HepG2 (cell line): ENCODE measurements at regions not wholly inside any gene's neighbourhood (a gene's known extent, or its start where the extent isn't known, plus 50 kb on each side); places are given as distances from the start of the nearest gene placed in this dataset.

Experiments used
- ATAC-seq: fragments of 200-7000 bp; cut with Tn5 transposase; 3 replicates; pipeline ENCODE4 v1.9.1; 2020; ENCODE audit warnings: mild to moderate bottlenecking, moderate library complexity
- BruUV-seq: library from RNA; stranded (reverse); fragments of 400-500 nt; replicated peaks from 2 replicates; lab custom pipeline; 2021; lab: Mats Ljungman, UMichigan
- CTCF ChIA-PET: fragments of 300-600 bp; formaldehyde crosslinking; extraction: SDS; loops from one replicate; lab custom pipeline; 2021; ENCODE audit warnings: low total read pairs, inconsistent platforms, low intra/inter-chr PET ratio; lab: Yijun Ruan, JAX
- POLR2A ChIA-PET: fragments of 350-600 bp; sonication (Branson Sonifier 250); formaldehyde crosslinking; loops from one replicate; lab custom pipeline; 2020; ENCODE audit warnings: antibody characterized with exemption, inconsistent platforms; lab: Yijun Ruan, JAX
- DNase-seq: peaks from one replicate; pipeline ENCODE4 v3.0.0-alpha.2; 2015; ENCODE audit warnings: low spot score
- FAIRE-seq: peaks from 3 replicates; lab custom pipeline; 2011; peaks lifted over from hg19 to GRCh38; lab: Jason Lieb, UNC
- H2AFZ ChIP-seq: one replicate; pipeline ENCODE4 v1.6.1; 2011; ENCODE audit warnings: low read length, inconsistent platforms
- H3K27ac ChIP-seq: fragments of 300-600 bp; 3 replicates; pipeline ENCODE4 v1.8.0; 2011; ENCODE audit warnings: mixed run types, mild to moderate bottlenecking, mixed read lengths, low read length, inconsistent platforms; ENCODE audit not compliant: insufficient read depth; ENCODE audit errors: extremely low read length
- H3K27me3 ChIP-seq, 2 experiments: fragments of 200-600 bp in 1 of 2; 2 replicates in 1 of 2; 3 replicates in 1 of 2; pipeline versions ENCODE4 v1.6.0 to v1.8.0; 2011; ENCODE audit warnings: low read length in 2 of 2, mild to moderate bottlenecking in 2 of 2, moderate library complexity in 2 of 2, inconsistent platforms in 1 of 2; ENCODE audit not compliant: insufficient read depth in 2 of 2, control insufficient read depth in 1 of 2
- H3K36me3 ChIP-seq, 2 experiments: fragments of 200-600 bp in 1 of 2; replicated peaks in 1 of 2; 2 replicates in 1 of 2; 3 replicates in 1 of 2; pipeline versions ENCODE4 v1.5.1 to v1.8.0; 2011; ENCODE audit warnings: low read length in 2 of 2, inconsistent platforms in 1 of 2; ENCODE audit not compliant: insufficient read depth in 2 of 2, control insufficient read depth in 1 of 2
- H3K4me1 ChIP-seq: 2 replicates; pipeline ENCODE4 v1.5.1; 2012; ENCODE audit warnings: low read length, inconsistent platforms; ENCODE audit not compliant: insufficient read depth
- H3K4me2 ChIP-seq: 2 replicates; pipeline ENCODE4 v1.6.0; 2011; ENCODE audit warnings: low read depth, low read length, inconsistent platforms
- H3K4me3 ChIP-seq, 3 experiments: fragments of 200-600 bp in 1 of 3; sonication (generic), shearing (Covaris generic) in 1 of 3; replicated peaks in 1 of 3; 2 replicates each; pipeline ENCODE4 v1.5.1; 2011 to 2016; ENCODE audit warnings: low read length in 3 of 3, inconsistent platforms in 2 of 3, low read depth in 2 of 3, mild to moderate bottlenecking in 2 of 3, control low read depth in 1 of 3, mixed read lengths in 1 of 3; ENCODE audit not compliant: insufficient read depth in 1 of 3
- H3K79me2 ChIP-seq: one replicate; pipeline ENCODE4 v1.6.1; 2011; ENCODE audit warnings: low read length, inconsistent platforms; ENCODE audit not compliant: insufficient read depth
- H3K9ac ChIP-seq: 2 replicates; pipeline ENCODE4 v1.6.0; 2011; ENCODE audit warnings: mild to moderate bottlenecking, low read depth, low read length, inconsistent platforms; ENCODE audit not compliant: insufficient read depth
- H3K9me3 ChIP-seq: 2 replicates; pipeline ENCODE4 v1.5.1; 2012; ENCODE audit warnings: mild to moderate bottlenecking, low read length
- H4K20me1 ChIP-seq: 2 replicates; pipeline ENCODE4 v1.6.0; 2011; ENCODE audit warnings: inconsistent platforms, mild to moderate bottlenecking, low read length, moderate library complexity; ENCODE audit not compliant: insufficient read depth
- ATF7 ChIP-seq, 2 experiments: fragments of 450-650 bp in 1 of 2; sonication (generic) in 1 of 2; formaldehyde crosslinking in 1 of 2; IDR thresholded peaks; 2 replicates each; pipeline versions ENCODE4 v1.4.0 to v1.6.1; 2016 to 2020; ENCODE audit warnings: antibody characterized with exemption in 1 of 2, mild to moderate bottlenecking in 1 of 2, missing genetic modification reagents in 1 of 2
- ZNF251 ChIP-seq: sonication (generic); formaldehyde crosslinking; IDR thresholded peaks from 2 replicates; pipeline ENCODE4 v1.9.0; 2021; ENCODE audit warnings: mild to moderate bottlenecking, missing genetic modification reagents
- ZNF3 ChIP-seq: IDR thresholded peaks from 2 replicates; pipeline ENCODE4 v1.7.0; 2017; ENCODE audit warnings: inconsistent platforms
- ZNF652 ChIP-seq: IDR thresholded peaks from 2 replicates; pipeline ENCODE4 v1.6.1; 2016; ENCODE audit warnings: low read depth, borderline replicate concordance
- WGBS: methylation state at CpG from one replicate; pipeline ENCODE4 v1.1.6; 2017; ENCODE audit warnings: low lambda C conversion rate; 5-methylcytosine and 5-hydroxymethylcytosine counted together
- in situ Hi-C: cut with HindIII; loops from 2 replicates; pipeline ENCODE4 v1.10.0; 2017; ENCODE audit warnings: low pct_unique_long_range_greater_than_20kb; ENCODE audit not compliant: extremely low pct_ligation_motif_present
- intact Hi-C: fragments of 100-400 bp; cut with micrococcal nuclease; formaldehyde crosslinking; loops from one replicate; pipeline ENCODE4 v1.10.0; 2022; ENCODE audit not compliant: unreplicated experiment
- TF ChIP-seq, protein P1 (sequence below): sonication (generic); formaldehyde crosslinking; IDR thresholded peaks from 2 replicates; pipeline ENCODE4 v1.8.1; 2023; ENCODE audit warnings: mild to moderate bottlenecking, inconsistent platforms, moderate library complexity, missing genetic modification reagents, borderline replicate concordance
- TF ChIP-seq, protein P2 (sequence below): sonication (generic); formaldehyde crosslinking; IDR thresholded peaks from 2 replicates; pipeline ENCODE4 v1.8.0; 2022; ENCODE audit warnings: missing genetic modification reagents, mild to moderate bottlenecking, borderline replicate concordance

DNA sequence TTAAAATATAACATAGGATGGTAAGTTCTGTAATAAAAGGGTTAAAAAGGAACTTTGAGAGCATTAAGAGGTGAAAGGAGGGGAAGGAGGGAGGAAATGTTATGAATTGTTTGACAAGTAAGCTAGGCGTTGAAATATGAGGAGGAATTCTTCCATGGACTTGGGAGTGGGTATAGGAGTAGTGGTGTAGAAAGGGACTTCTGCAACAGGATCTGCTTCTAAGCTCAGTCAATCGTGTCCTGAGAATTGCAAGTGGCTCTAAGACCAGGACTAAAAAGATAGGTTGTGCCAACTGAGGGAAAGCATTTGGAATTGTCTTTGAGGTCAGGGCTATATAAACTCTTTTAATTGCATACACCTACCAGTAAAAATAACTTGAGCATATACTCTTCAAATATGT, 74.1 kb upstream of the SLC38A2 start:
- intact Hi-C loops = no loop called here
- Histone ChIP-seq H3K9me3 (no peaks in the 10 kb centered on the region), H3K4me1 (peaks cover 55% of the 10 kb centered on the region), H2AFZ (no peak overlapping the region), H3K36me3 (no peaks in the 10 kb centered on the region), H3K4me2 (no peak overlapping the region), H4K20me1 (no peaks in the 10 kb centered on the region), H3K27ac (no peak overlapping the region), H3K79me2 (no peaks in the 10 kb centered on the region), H3K4me3 (no peak overlapping the region), H3K9ac (no peak overlapping the region), H3K27me3 (no peaks in the 10 kb centered on the region)
- ChIA-PET POLR2A (no interaction called here), CTCF (no interaction called here)
- TF ChIP-seq ZNF652 (CRISPR knock-in tag) (0 out of 2 replicates have a peak, but pooled peaks have one; percentile 43), ZNF251 (CRISPR knock-in tag) (no peak)
- TF ChIP-seq, protein P1, sequence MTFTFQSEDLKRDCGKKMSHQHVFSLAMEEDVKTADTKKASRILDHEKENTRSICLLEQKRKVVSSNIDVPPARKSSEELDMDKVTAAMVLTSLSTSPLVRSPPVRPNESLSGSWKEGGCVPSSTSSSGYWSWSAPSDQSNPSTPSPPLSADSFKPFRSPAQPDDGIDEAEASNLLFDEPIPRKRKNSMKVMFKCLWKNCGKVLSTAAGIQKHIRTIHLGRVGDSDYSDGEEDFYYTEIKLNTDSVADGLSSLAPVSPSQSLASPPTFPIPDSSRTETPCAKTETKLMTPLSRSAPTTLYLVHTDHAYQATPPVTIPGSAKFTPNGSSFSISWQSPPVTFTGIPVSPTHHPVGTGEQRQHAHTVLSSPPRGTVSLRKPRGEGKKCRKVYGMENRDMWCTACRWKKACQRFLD = no peak
- TF ChIP-seq, protein P2, sequence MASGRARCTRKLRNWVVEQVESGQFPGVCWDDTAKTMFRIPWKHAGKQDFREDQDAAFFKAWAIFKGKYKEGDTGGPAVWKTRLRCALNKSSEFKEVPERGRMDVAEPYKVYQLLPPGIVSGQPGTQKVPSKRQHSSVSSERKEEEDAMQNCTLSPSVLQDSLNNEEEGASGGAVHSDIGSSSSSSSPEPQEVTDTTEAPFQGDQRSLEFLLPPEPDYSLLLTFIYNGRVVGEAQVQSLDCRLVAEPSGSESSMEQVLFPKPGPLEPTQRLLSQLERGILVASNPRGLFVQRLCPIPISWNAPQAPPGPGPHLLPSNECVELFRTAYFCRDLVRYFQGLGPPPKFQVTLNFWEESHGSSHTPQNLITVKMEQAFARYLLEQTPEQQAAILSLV (CRISPR knock-in tag) = no peak
- BruUV-seq = no TSS peak
- WGBS = 87% methylated on average over 2 of the region's 2 CpGs
- ATAC-seq = no peak
- in situ Hi-C loops = no loop called here
- FAIRE-seq = no peak
- no peak for DNase-seq

DNA sequence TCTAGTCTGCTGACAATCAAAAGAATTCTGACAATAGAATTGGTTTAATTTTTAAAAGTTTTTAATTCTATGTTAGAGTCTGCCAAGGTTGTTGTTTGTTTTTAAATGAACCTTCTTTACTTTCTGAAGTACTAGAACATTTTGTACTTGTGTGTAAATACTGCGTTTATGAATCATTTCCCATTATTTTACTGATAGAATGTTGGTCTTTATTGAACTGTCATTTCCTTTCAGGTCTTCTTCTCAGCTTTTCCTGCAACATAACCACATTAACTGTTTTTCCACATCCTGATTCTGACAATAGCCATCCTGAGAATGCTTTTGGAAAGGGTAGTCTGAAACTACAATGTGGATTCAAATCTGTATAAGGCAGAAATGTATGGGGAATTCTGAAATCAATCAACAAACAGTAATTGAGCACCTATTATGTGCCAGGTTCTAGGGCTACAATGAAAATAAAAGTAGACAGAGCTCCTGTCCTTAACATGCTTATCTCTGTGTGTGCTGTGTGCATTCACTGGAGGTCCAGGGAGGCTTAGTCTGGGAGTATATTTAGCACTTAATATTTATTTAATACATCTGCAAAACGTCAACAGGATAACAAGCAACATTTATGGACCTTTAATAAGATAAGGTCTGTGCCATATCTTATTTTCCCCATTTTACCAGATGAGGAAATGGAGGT, 73.1 kb upstream of the SLC38A2 start:
- Histone ChIP-seq H3K27ac (no peak overlapping the region), H2AFZ (no peak overlapping the region), H3K36me3 (no peaks in the 10 kb centered on the region), H3K9ac (no peak overlapping the region), H3K4me2 (no peak overlapping the region), H3K4me3 (no peak overlapping the region), H3K4me1 (peaks cover 53% of the 10 kb centered on the region), H4K20me1 (no peaks in the 10 kb centered on the region)
- FAIRE-seq (no peak), DNase-seq (no peak)
- whole genome bisulfite sequencing = 46% methylated on average over 2 of the region's 2 CpGs
- POLR2A ChIA-PET = no interaction called here
- BruUV-seq = no TSS peak
- in situ Hi-C loops = no loop called here
- intact Hi-C loops = no loop called here
- TF ChIP-seq ATF7 (IDR thresholded peaks at IDR 0.05) = no peak
- no peak for TF ChIP-seq ATF7 (CRISPR knock-in tag; IDR thresholded peaks at IDR 0.05)
- peak; percentile 91 for TF ChIP-seq ZNF3
- TF ChIP-seq, all 625 proteins: peak for 1
- ATAC-seq = no peak
- Histone ChIP-seq H3K79me2 (no peaks in the 10 kb centered on the region), H3K27me3 (no peaks in the 10 kb centered on the region), H3K9me3 (no peaks in the 10 kb centered on the region)
- CTCF ChIA-PET = no interaction called here
